ACC112 (cell line): ENCODE measurements at regions not wholly inside any gene's neighbourhood (a gene's known extent, or its start where the extent isn't known, plus 50 kb on each side); places are given as distances from the start of the nearest gene placed in this dataset.
"Not testable (repeated sequence)": the region's sequence is repeated elsewhere in the genome, so short reads cannot be mapped to it uniquely, and the experiment has no call there.

Experiments
- H2AFZ ChIP-seq: fragments of 200-600 bp; sonication (generic); one replicate; pipeline ENCODE4 v1.6.0; 2017; ENCODE audit warnings: antibody characterized with exemption, low read length; ENCODE audit not compliant: unreplicated experiment
- H3K27ac ChIP-seq: fragments of 200-600 bp; sonication (generic); 2 replicates; pipeline ENCODE4 v1.5.1; 2014; ENCODE audit warnings: low read depth, mild to moderate bottlenecking, antibody characterized with exemption, low read length, moderate library complexity
- H3K27me3 ChIP-seq: fragments of 200-600 bp; sonication (generic); 2 replicates; pipeline ENCODE4 v1.6.1; 2014; ENCODE audit warnings: mild to moderate bottlenecking, antibody characterized with exemption, low read length, moderate library complexity, mixed read lengths; ENCODE audit not compliant: insufficient read depth
- H3K36me3 ChIP-seq: fragments of 200-600 bp; sonication (generic); 2 replicates; pipeline ENCODE4 v1.6.1; 2016; ENCODE audit warnings: mild to moderate bottlenecking, antibody characterized with exemption, low read length, moderate library complexity, mixed read lengths; ENCODE audit not compliant: insufficient read depth
- H3K4me1 ChIP-seq: fragments of 200-600 bp; sonication (generic); one replicate; pipeline ENCODE4 v1.6.1; 2016; ENCODE audit warnings: low read length, mixed read lengths; ENCODE audit not compliant: insufficient read depth, unreplicated experiment, control insufficient read depth
- H3K4me3 ChIP-seq: fragments of 200-600 bp; sonication (generic); 2 replicates; pipeline ENCODE4 v1.5.1; 2014; ENCODE audit warnings: mild to moderate bottlenecking, low read depth, low read length
- H3K79me2 ChIP-seq: fragments of 200-600 bp; sonication (generic); one replicate; pipeline ENCODE4 v1.6.0; 2016; ENCODE audit warnings: low read length; ENCODE audit not compliant: control insufficient read depth, unreplicated experiment, insufficient read depth

- Histone ChIP-seq H3K27me3 (peaks cover 22% of the 10 kb centered on the region), H3K79me2 (no peaks in the 10 kb centered on the region), H3K4me1 (no peaks in the 10 kb centered on the region), H2AFZ (no peak overlapping the region), H3K27ac (no peak overlapping the region), H3K4me3 (no peak overlapping the region), H3K36me3 (no peaks in the 10 kb centered on the region)
Measured at GRCh38 chr21:17119466-17120297, 393.2 kb upstream of the CXADR start.

GRCh38 chr21:17127395-17127794 is 385.4 kb upstream of the CXADR start:
- H3K4me1 ChIP-seq, H3K4me3 ChIP-seq, H3K27ac ChIP-seq, H3K36me3 ChIP-seq, H3K27me3 ChIP-seq, H2AFZ ChIP-seq, H3K79me2 ChIP-seq: not testable (repeated sequence)

GRCh38 chr21:17128132-17128531 is 384.7 kb upstream of the CXADR start:
- no peaks in the 10 kb centered on the region for H3K4me1 ChIP-seq
- H2AFZ ChIP-seq = no peak overlapping the region
- no peak overlapping the region for H3K27ac ChIP-seq
- no peaks in the 10 kb centered on the region for H3K36me3 ChIP-seq
- no peaks in the 10 kb centered on the region for H3K79me2 ChIP-seq
- peaks cover 7% of the 10 kb centered on the region; the same call in 1 of the 2 replicates for H3K27me3 ChIP-seq
- H3K4me3 ChIP-seq = no peak overlapping the region

GRCh38 chr21:17139159-17139558 is 373.7 kb upstream of the CXADR start:
- H3K27ac ChIP-seq, H3K36me3 ChIP-seq, H3K4me1 ChIP-seq, H3K79me2 ChIP-seq: not testable (repeated sequence)
- peak overlapping the region; percentile 61 for H2AFZ ChIP-seq
- peaks cover 16% of the 10 kb centered on the region; the same call in 1 of the 2 replicates for H3K27me3 ChIP-seq
- H3K4me3 ChIP-seq = peak overlapping the region; percentile 86

GRCh38 chr21:17139696-17140095 is 373.1 kb upstream of the CXADR start:
- peak overlapping the region; percentile 86 for H3K4me3 ChIP-seq
- no peak overlapping the region for H3K27ac ChIP-seq

GRCh38 chr21:17146426-17146825 is 366.4 kb upstream of the CXADR start:
- Histone ChIP-seq H3K4me3 (no peak overlapping the region), H3K27me3 (peaks cover 25% of the 10 kb centered on the region; the same call in 1 of the 2 replicates), H3K36me3 (no peaks in the 10 kb centered on the region), H3K4me1 (no peaks in the 10 kb centered on the region), H2AFZ (no peak overlapping the region), H3K27ac (no peak overlapping the region), H3K79me2 (no peaks in the 10 kb centered on the region)

More at GRCh38 chr21:17139696-17140095, 373.1 kb upstream of the CXADR start:
- Histone ChIP-seq H3K4me1 (no peaks in the 10 kb centered on the region), H3K27me3 (peaks cover 17% of the 10 kb centered on the region; the same call in 1 of the 2 replicates), H3K79me2 (no peaks in the 10 kb centered on the region), H3K36me3 (no peaks in the 10 kb centered on the region), H2AFZ (peak overlapping the region; percentile 61)

GRCh38 chr21:17159697-17160096 is 353.1 kb upstream of the CXADR start:
- H3K27me3 ChIP-seq = no peaks in the 10 kb centered on the region
- no peaks in the 10 kb centered on the region for H3K79me2 ChIP-seq
- no peaks in the 10 kb centered on the region for H3K4me1 ChIP-seq
- H3K36me3 ChIP-seq = no peaks in the 10 kb centered on the region
- no peak overlapping the region for H3K27ac ChIP-seq
- no peak overlapping the region for H3K4me3 ChIP-seq
- H2AFZ ChIP-seq = no peak overlapping the region

- Histone ChIP-seq H3K79me2 (no peaks in the 10 kb centered on the region), H3K36me3 (no peaks in the 10 kb centered on the region), H3K4me1 (no peaks in the 10 kb centered on the region), H3K27ac (no peak overlapping the region), H2AFZ (no peak overlapping the region), H3K27me3 (no peaks in the 10 kb centered on the region), H3K4me3 (no peak overlapping the region)
Measured at GRCh38 chr21:17185674-17186073, 327.2 kb upstream of the CXADR start.

- no peaks in the 10 kb centered on the region for H3K36me3 ChIP-seq
- H3K27me3 ChIP-seq = no peaks in the 10 kb centered on the region
- H3K27ac ChIP-seq = no peak overlapping the region
- H3K79me2 ChIP-seq = no peaks in the 10 kb centered on the region
- H3K4me1 ChIP-seq = no peaks in the 10 kb centered on the region
- H2AFZ ChIP-seq = no peak overlapping the region
- H3K4me3 ChIP-seq = no peak overlapping the region
Measured at GRCh38 chr21:17189963-17190362, 322.9 kb upstream of the CXADR start.

GRCh38 chr21:17191346-17191993 is 321.4 kb upstream of the CXADR start:
- no peak overlapping the region for H2AFZ ChIP-seq
- H3K36me3 ChIP-seq = no peaks in the 10 kb centered on the region
- no peaks in the 10 kb centered on the region for H3K27me3 ChIP-seq
- H3K4me1 ChIP-seq = no peaks in the 10 kb centered on the region
- H3K27ac ChIP-seq = no peak overlapping the region
- H3K4me3 ChIP-seq = 0 out of 2 replicates have a peak overlapping the region, but pooled peaks have one; percentile 21
- H3K79me2 ChIP-seq = no peaks in the 10 kb centered on the region

- Histone ChIP-seq H3K79me2 (no peaks in the 10 kb centered on the region), H3K4me1 (no peaks in the 10 kb centered on the region), H3K27ac (no peak overlapping the region), H2AFZ (no peak overlapping the region), H3K27me3 (no peaks in the 10 kb centered on the region), H3K4me3 (no peak overlapping the region), H3K36me3 (no peaks in the 10 kb centered on the region)
Measured at GRCh38 chr21:17195351-17195750, 317.5 kb upstream of the CXADR start.
